ENCODE measurements at regions not wholly inside any gene's neighbourhood (a gene's known extent, or its start where the extent isn't known, plus 50 kb on each side); places are given as distances from the start of the nearest gene placed in this dataset.

- no peak overlapping the region for H3K27ac ChIP-seq (replicated peaks)
- H3K27me3 ChIP-seq (ENCODE audit: insufficient read depth, poor library complexity, severe bottlenecking): no peaks in the 10 kb centered on the region
- DNase-seq (ENCODE audit: low read depth in 1 of 2, low spot score in 1 of 2): no peak
- TF ChIP-seq REST (IDR thresholded peaks at IDR 0.05; ENCODE audit: insufficient replicate concordance, low read depth) (no peak), GABPA (IDR thresholded peaks at IDR 0.05; ENCODE audit: low read depth) (no peak), POLR2AphosphoS5 (IDR thresholded peaks at IDR 0.05; ENCODE audit: low read depth) (no peak), SPI1 (IDR thresholded peaks at IDR 0.05; ENCODE audit: borderline replicate concordance, low read depth) (no peak), CTCF (IDR thresholded peaks at IDR 0.05; ENCODE audit: insufficient read depth, low read length) (no peak)
- no peak overlapping the region for H3K4me3 ChIP-seq (replicated peaks; ENCODE audit: insufficient read depth, low read length)
These were observed 81.7 kb upstream of the TMPRSS2 start for GRCh38 chr21:41589620-41590175.

GRCh38 chr21:41589131-41589530, 81.2 kb upstream of the TMPRSS2 start:
- Histone ChIP-seq H3K27ac (replicated peaks) (no peak overlapping the region), H3K4me3 (replicated peaks; ENCODE audit: insufficient read depth, low read length) (no peak overlapping the region), H3K27me3 (ENCODE audit: insufficient read depth, poor library complexity, severe bottlenecking) (no peaks in the 10 kb centered on the region)
- no peak for DNase-seq (ENCODE audit: low read depth in 1 of 2, low spot score in 1 of 2)
- TF ChIP-seq CTCF (IDR thresholded peaks at IDR 0.05; ENCODE audit: insufficient read depth, low read length): no peak
- no peak for TF ChIP-seq GABPA (IDR thresholded peaks at IDR 0.05; ENCODE audit: low read depth)
- TF ChIP-seq REST (IDR thresholded peaks at IDR 0.05; ENCODE audit: insufficient replicate concordance, low read depth): no peak
- TF ChIP-seq POLR2AphosphoS5 (IDR thresholded peaks at IDR 0.05; ENCODE audit: low read depth): no peak

- Histone ChIP-seq H3K27me3 (ENCODE audit: insufficient read depth, poor library complexity, severe bottlenecking) (no peaks in the 10 kb centered on the region), H3K4me3 (replicated peaks; ENCODE audit: insufficient read depth, low read length) (no peak overlapping the region), H3K27ac (replicated peaks) (no peak overlapping the region)
- TF ChIP-seq POLR2AphosphoS5 (IDR thresholded peaks at IDR 0.05; ENCODE audit: low read depth): no peak
- TF ChIP-seq SPI1 (IDR thresholded peaks at IDR 0.05; ENCODE audit: borderline replicate concordance, low read depth): no peak
- TF ChIP-seq REST (IDR thresholded peaks at IDR 0.05; ENCODE audit: insufficient replicate concordance, low read depth): no peak
- TF ChIP-seq CTCF (IDR thresholded peaks at IDR 0.05; ENCODE audit: insufficient read depth, low read length): no peak
- TF ChIP-seq GABPA (IDR thresholded peaks at IDR 0.05; ENCODE audit: low read depth): no peak
- DNase-seq (ENCODE audit: low read depth in 1 of 2, low spot score in 1 of 2): no peak
These were observed 77.4 kb upstream of the TMPRSS2 start for GRCh38 chr21:41585199-41585994.
